ENCODE measurements at regions not wholly inside any gene's neighbourhood (a gene's known extent, or its start where the extent isn't known, plus 50 kb on each side); places are given as distances from the start of the nearest gene placed in this dataset.

DNA sequence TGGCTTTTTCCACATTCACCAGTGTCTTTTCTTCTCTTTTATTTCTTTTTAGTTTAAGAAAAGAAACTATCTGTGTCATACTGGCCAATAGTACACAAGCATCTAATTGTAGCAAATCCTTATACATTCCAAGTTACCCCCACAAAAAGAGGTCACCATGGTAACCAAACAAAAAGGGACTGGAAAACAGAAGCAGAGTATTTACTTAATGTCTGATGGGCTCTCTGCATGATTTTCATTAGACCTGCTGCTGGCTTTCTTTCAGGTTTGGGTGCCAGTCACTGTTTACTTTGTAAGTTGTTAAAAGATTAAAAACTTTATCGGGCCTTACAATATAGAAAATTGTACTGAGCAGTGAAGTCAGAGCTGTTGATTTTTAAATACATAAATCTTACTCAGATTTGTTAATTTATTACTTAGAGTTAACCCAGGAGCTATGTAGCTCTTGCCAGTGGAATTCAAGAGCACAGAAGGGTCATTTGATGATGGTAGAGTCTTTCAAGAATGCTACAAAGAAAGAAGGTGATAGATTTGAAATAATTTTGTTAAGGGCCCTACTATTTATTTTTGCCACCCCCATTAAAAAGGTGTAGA, 123.9 kb downstream of the BRMS1L start:
- TF ChIP-seq, protein P1, sequence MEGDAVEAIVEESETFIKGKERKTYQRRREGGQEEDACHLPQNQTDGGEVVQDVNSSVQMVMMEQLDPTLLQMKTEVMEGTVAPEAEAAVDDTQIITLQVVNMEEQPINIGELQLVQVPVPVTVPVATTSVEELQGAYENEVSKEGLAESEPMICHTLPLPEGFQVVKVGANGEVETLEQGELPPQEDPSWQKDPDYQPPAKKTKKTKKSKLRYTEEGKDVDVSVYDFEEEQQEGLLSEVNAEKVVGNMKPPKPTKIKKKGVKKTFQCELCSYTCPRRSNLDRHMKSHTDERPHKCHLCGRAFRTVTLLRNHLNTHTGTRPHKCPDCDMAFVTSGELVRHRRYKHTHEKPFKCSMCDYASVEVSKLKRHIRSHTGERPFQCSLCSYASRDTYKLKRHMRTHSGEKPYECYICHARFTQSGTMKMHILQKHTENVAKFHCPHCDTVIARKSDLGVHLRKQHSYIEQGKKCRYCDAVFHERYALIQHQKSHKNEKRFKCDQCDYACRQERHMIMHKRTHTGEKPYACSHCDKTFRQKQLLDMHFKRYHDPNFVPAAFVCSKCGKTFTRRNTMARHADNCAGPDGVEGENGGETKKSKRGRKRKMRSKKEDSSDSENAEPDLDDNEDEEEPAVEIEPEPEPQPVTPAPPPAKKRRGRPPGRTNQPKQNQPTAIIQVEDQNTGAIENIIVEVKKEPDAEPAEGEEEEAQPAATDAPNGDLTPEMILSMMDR (IDR thresholded peaks at IDR 0.05): no peak
- no peak for TF ChIP-seq POLR2AphosphoS5 (IDR thresholded peaks at IDR 0.05; ENCODE audit: low read depth, low read length)

Data from Panc1 (cell line).